ENCODE measurements at regions not wholly inside any gene's neighbourhood (a gene's known extent, or its start where the extent isn't known, plus 50 kb on each side); places are given as distances from the start of the nearest gene placed in this dataset.
A peak's percentile ranks its signal among the peaks of the same experiment; 100 is the strongest.

DNA sequence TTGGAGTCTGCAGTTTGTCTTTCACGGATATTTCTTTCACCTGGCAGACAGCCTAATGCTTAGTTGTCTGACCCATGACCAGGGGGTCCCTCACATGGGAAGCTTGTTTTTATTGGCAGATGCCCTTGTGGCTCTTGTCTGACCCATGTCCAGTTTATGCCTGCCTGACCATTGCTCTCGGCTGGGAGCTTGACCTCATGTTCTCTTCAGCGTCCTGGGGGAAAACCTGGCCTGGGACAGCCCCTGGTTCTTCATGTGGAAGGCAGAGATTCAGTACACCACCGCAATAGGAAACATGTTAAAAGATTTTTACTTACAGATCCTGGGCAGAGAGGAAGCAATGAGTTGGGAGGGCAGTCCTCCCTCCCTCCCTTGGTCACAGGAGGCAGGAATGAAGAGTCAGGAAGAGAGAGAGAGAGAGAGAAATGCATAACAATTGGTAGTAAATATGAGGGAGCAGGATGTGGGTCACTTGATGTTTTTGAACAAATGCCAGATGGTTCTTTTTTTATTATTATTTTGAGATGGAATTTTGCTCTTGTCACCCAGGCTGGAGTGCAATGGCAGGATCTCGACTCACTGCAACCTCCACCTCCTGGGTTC, 302.7 kb upstream of the MYOCD start:
- no peak overlapping the region for H3K4me3 ChIP-seq (ENCODE audit: low read length)
- TF ChIP-seq, protein P1, sequence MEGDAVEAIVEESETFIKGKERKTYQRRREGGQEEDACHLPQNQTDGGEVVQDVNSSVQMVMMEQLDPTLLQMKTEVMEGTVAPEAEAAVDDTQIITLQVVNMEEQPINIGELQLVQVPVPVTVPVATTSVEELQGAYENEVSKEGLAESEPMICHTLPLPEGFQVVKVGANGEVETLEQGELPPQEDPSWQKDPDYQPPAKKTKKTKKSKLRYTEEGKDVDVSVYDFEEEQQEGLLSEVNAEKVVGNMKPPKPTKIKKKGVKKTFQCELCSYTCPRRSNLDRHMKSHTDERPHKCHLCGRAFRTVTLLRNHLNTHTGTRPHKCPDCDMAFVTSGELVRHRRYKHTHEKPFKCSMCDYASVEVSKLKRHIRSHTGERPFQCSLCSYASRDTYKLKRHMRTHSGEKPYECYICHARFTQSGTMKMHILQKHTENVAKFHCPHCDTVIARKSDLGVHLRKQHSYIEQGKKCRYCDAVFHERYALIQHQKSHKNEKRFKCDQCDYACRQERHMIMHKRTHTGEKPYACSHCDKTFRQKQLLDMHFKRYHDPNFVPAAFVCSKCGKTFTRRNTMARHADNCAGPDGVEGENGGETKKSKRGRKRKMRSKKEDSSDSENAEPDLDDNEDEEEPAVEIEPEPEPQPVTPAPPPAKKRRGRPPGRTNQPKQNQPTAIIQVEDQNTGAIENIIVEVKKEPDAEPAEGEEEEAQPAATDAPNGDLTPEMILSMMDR (conservative IDR thresholded peaks at IDR 0.05; ENCODE audit: low read length): no peak
- no peak for DNase-seq (ENCODE audit: low read depth)

DNA sequence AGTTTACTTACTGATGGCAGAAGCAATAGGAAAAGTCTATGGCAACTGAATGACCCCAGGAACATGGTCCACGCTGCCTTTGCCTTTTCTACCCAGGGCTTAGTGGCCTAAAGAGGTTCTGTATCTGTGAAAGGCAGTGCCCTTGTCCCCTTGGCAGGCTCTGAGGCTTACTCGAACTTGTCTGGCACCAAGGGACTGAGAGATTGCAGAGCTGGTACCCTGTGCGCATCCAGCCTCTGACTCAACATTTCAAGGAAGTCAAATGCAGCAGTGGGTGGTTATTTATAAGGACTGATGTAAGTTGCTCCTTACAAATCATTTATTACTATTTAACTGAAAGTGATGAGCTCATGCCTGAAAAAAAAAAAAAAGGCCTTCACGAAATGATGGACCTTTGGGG, 299.9 kb upstream of the MYOCD start:
- TF ChIP-seq, protein P1 (conservative IDR thresholded peaks at IDR 0.05; ENCODE audit: low read length): no peak
- no peak for DNase-seq (ENCODE audit: low read depth)
- no peak overlapping the region for H3K4me3 ChIP-seq (ENCODE audit: low read length)

DNA sequence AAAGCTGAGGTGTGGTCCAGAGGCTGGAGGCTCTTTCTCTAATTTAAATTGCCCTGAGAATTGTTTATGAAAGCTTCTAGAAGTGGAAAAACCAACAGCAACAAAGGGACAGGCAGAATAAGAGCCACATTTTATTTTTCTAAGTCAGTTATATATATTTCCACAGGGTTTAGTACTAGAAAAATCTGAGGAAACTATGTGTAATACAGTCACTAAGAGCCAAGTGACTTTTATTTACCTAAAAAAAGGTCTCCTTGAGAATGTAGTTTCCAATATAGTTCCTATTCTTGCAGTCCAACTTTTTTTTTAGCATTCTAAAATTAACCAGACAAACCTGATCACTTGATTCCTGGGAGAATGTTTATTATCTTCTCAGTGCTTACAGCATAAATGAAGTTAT, 296.6 kb upstream of the MYOCD start:
- TF ChIP-seq, protein P1 (conservative IDR thresholded peaks at IDR 0.05; ENCODE audit: low read length): no peak
- H3K4me3 ChIP-seq (ENCODE audit: low read length): no peak overlapping the region
- DNase-seq (ENCODE audit: low read depth): no peak

DNA sequence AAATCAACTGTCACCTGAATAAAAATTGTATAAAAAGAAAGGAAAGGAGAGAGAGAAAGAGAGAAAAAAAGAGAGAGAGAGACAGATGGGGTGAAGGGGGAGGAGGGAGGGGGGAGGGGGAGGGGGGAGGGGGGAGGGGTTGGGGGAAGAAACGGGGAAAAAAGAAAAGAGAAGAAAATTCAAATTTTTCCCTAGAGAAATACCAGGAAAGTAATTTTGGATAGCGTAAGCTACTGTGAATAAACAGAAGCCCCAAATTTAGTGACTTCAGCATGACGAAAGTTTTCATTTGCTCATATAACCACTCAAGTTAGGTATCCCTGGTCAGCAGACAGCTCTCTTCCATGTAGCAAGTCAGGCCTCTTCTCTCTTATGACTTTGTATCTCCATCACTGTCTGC, 289.4 kb upstream of the MYOCD start:
- TF ChIP-seq, protein P1 (conservative IDR thresholded peaks at IDR 0.05; ENCODE audit: low read length): no peak
- no peak overlapping the region for H3K4me3 ChIP-seq (ENCODE audit: low read length)
- no peak for DNase-seq (ENCODE audit: low read depth)

DNA sequence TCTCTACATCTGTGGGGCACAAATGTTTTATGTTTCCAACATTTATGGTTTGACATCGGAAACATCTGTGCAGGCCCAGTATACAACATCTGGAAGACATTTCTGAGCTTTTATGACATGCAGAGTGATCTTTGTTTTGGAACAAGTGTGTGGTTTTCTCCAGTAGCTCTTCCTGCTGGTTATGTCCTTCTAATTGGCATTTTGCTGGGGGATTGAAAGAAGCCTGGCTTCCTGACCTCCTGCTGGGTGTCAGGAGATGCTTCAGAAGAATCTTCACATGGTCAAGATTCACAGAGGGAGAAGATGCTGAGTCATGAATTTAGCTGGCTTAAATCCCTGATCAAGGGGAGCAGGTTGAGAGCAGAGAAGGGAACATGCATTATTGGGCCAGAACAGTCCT, 279.5 kb upstream of the MYOCD start:
- no peak overlapping the region for H3K4me3 ChIP-seq (ENCODE audit: low read length)
- DNase-seq (ENCODE audit: low read depth): peak; percentile 68
- TF ChIP-seq, protein P1 (conservative IDR thresholded peaks at IDR 0.05; ENCODE audit: low read length): no peak

DNA sequence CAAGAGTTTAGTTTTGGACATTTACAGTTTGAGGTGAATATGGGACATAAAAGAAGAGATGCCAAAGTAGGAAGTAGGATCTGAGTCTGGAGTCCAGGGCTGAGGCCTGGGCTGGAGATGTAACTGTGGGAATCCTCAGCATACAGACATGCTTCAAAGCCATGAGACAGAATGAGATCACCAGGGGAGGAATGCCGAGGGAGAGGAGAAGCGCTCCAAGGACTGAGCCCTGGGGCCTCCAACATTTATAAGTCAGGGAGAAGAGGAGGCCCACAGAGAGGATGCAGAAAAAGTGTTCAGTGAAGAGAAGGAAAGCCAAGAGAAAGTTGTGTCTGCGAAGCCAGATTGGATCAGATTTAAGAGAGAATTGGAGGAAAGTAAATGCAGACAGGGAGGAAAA, 277.5 kb upstream of the MYOCD start:
- peak; percentile 56 for DNase-seq (ENCODE audit: low read depth)
- TF ChIP-seq, protein P1 (conservative IDR thresholded peaks at IDR 0.05; ENCODE audit: low read length): no peak
- H3K4me3 ChIP-seq (ENCODE audit: low read length): no peak overlapping the region

DNA sequence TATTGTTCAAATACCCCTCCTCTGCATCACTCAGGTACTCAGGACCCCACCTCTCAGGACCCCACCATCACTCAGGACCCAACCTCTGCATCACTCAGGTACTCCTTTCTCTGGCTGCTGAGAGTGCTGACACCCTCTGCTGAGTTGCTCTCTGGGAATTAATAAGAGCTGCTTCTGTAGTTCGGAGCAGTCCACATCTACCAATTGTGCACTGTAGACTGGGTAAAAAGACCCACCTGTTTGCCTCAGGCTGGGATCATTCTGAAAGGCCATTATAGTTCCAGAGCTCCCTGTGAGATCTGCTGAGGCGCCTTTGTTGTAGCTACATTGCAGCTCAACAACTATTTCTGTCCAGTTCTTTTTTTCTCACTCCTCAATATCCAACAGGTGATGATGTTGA, 276.3 kb upstream of the MYOCD start:
- TF ChIP-seq, protein P1 (conservative IDR thresholded peaks at IDR 0.05; ENCODE audit: low read length): no peak
- DNase-seq (ENCODE audit: low read depth): no peak

More for the DNA sequence above, 276.3 kb upstream of the MYOCD start:
- H3K4me3 ChIP-seq (ENCODE audit: low read length): no peak overlapping the region

All from AG10803 (cell line).